ENCODE measurements at regions not wholly inside any gene's neighbourhood (a gene's known extent, or its start where the extent isn't known, plus 50 kb on each side); places are given as distances from the start of the nearest gene placed in this dataset.

DNA sequence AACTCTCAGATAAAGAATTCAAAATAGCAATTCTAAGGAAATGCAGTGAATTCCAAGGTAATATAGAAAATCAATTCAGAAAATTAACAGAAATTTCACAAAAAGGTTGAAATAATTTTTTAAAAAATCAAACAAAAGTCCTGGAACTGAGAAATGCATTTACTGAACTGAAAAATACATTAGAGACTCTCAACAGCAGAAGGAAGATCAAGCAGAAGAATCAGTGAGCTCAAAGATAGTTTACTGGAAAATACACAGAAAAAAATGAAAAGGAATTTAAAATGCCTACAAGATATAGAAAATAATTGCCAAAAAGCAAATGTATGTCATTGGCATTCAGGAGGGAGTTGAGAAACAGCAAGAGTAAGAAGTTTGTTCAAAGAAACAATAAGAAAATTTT lies 107.3 kb downstream of the BUD13 start:
- Mint-ChIP-seq H3K4me3 (ENCODE audit: unreplicated experiment) (no peak overlapping the region), H3K27ac (ENCODE audit: unreplicated experiment) (no peak overlapping the region), H3K9me3 (ENCODE audit: unreplicated experiment) (peaks cover 13% of the 10 kb centered on the region), H3K4me1 (ENCODE audit: low read depth, unreplicated experiment) (peaks cover 5% of the 10 kb centered on the region), H3K36me3 (ENCODE audit: unreplicated experiment) (peaks cover 23% of the 10 kb centered on the region), H3K27me3 (ENCODE audit: unreplicated experiment) (peaks cover 2% of the 10 kb centered on the region)
- TF ChIP-seq, protein P1, sequence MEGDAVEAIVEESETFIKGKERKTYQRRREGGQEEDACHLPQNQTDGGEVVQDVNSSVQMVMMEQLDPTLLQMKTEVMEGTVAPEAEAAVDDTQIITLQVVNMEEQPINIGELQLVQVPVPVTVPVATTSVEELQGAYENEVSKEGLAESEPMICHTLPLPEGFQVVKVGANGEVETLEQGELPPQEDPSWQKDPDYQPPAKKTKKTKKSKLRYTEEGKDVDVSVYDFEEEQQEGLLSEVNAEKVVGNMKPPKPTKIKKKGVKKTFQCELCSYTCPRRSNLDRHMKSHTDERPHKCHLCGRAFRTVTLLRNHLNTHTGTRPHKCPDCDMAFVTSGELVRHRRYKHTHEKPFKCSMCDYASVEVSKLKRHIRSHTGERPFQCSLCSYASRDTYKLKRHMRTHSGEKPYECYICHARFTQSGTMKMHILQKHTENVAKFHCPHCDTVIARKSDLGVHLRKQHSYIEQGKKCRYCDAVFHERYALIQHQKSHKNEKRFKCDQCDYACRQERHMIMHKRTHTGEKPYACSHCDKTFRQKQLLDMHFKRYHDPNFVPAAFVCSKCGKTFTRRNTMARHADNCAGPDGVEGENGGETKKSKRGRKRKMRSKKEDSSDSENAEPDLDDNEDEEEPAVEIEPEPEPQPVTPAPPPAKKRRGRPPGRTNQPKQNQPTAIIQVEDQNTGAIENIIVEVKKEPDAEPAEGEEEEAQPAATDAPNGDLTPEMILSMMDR (IDR thresholded peaks at IDR 0.05; ENCODE audit: partially characterized antibody, unreplicated experiment) = no peak
- no peak for DNase-seq

DNA sequence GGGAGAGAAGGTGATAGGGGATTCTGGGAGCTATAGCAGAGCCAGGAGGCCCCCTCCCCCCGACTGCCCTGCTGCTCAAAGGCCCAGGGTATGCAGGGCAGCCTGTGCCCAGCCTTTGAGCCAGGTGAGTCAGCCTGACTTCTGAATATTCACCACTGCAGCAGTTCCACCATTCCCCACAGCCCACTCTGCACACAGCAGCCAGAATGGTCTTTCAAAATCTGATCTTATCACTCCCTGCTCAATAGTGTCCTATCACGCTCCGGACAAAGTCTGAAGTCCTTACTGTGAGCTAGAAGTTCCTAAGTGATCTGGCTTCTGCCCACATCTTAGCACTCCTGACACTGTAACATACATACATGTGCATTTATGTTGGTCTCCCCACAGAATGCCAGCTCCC lies 111.7 kb downstream of the BUD13 start:
- DNase-seq = no peak
- Mint-ChIP-seq H3K27ac (ENCODE audit: unreplicated experiment) (no peak overlapping the region), H3K4me3 (ENCODE audit: unreplicated experiment) (no peak overlapping the region), H3K4me1 (ENCODE audit: low read depth, unreplicated experiment) (peaks cover 13% of the 10 kb centered on the region), H3K36me3 (ENCODE audit: unreplicated experiment) (peaks cover 26% of the 10 kb centered on the region), H3K27me3 (ENCODE audit: unreplicated experiment) (peaks cover 9% of the 10 kb centered on the region), H3K9me3 (ENCODE audit: unreplicated experiment) (peaks cover 8% of the 10 kb centered on the region)
- TF ChIP-seq, protein P1 (IDR thresholded peaks at IDR 0.05; ENCODE audit: partially characterized antibody, unreplicated experiment) = no peak

DNA sequence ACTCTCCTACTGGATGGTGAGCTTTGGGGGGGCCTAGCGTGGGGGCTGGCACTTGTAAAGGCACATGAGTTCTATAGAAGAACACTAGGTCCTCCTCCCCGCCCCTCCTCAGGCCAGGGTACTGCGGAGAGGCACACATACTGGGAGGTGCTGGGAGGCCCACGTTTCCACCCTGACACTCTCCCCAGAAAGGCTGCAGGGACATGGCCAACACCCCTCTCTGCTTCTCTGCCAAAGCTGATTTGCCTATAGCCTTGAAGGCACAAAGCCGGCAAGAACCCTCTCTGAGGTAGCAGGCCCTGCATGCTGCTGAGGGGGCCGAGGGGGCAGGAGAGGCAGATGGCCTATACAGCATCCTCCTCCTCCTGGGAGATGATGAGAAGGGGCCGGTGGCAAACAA lies 112.8 kb downstream of the BUD13 start:
- TF ChIP-seq, protein P1 (IDR thresholded peaks at IDR 0.05; ENCODE audit: partially characterized antibody, unreplicated experiment) = no peak
- Mint-ChIP-seq H3K27ac (ENCODE audit: unreplicated experiment) (no peak overlapping the region), H3K36me3 (ENCODE audit: unreplicated experiment) (peaks cover 28% of the 10 kb centered on the region), H3K4me1 (ENCODE audit: low read depth, unreplicated experiment) (peaks cover 13% of the 10 kb centered on the region), H3K27me3 (ENCODE audit: unreplicated experiment) (peaks cover 10% of the 10 kb centered on the region), H3K9me3 (ENCODE audit: unreplicated experiment) (peaks cover 5% of the 10 kb centered on the region), H3K4me3 (ENCODE audit: unreplicated experiment) (no peak overlapping the region)
- DNase-seq = no peak

DNA sequence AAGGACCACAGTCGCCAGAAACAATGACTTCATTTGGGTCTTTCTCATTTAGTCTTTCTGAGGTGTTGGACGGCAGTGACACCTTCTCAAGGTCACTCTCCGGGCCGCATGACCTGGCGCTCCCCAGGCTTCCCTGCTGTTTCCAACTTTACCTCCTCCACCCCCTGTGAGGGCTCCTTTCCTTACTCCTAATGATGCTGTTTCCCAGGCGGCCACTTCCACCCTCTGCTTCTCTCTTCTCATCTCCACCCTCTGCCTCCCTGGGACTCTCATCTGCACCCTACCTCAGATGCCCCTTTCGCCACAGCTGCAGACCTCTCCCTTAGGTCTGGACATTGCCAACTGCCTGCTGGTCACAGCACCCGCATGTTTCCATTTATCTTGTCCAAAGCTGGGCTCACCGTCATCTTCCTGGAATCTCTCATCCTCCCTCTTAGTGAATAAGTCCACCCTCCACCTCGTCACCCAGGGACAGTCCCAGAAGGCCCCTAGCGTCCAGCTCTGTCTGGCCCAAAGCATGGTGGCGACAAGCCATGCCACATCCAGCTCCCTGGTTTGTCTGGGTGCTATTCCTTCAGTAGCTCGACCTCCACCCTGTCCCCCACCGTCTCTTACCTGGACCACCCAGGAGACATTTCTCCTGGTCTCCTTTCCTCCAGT lies 113.8 kb downstream of the BUD13 start:
- DNase-seq = no peak
- TF ChIP-seq, protein P1 (IDR thresholded peaks at IDR 0.05; ENCODE audit: partially characterized antibody, unreplicated experiment) = no peak
- Mint-ChIP-seq H3K27me3 (ENCODE audit: unreplicated experiment) (peaks cover 10% of the 10 kb centered on the region), H3K36me3 (ENCODE audit: unreplicated experiment) (peaks cover 34% of the 10 kb centered on the region), H3K27ac (ENCODE audit: unreplicated experiment) (no peak overlapping the region), H3K4me3 (ENCODE audit: unreplicated experiment) (no peak overlapping the region), H3K9me3 (ENCODE audit: unreplicated experiment) (peaks cover 5% of the 10 kb centered on the region), H3K4me1 (ENCODE audit: low read depth, unreplicated experiment) (peaks cover 13% of the 10 kb centered on the region)
